GM19035 (cell line): ENCODE measurements at regions not wholly inside any gene's neighbourhood (a gene's known extent, or its start where the extent isn't known, plus 50 kb on each side); places are given as distances from the start of the nearest gene placed in this dataset.
"Not testable (repeated sequence)": the region's sequence is repeated elsewhere in the genome, so short reads cannot be mapped to it uniquely, and the experiment has no call there.

Experiments
- ATAC-seq: cut with Tn5 transposase; IDR thresholded peaks from one replicate; pipeline ENCODE4 v1.9.1; 2021; ENCODE audit not compliant: unreplicated experiment

- no peak for ATAC-seq
Observed at GRCh38 chr10:53223851-53224250, 451.3 kb upstream of the MBL2 start.

- ATAC-seq: no peak
Observed at GRCh38 chr10:53222806-53223205, 450.2 kb upstream of the MBL2 start.

GRCh38 chr10:53209944-53210611 lies 437.5 kb upstream of the MBL2 start:
- no peak for ATAC-seq

GRCh38 chr10:53183733-53184132 lies 411.1 kb upstream of the MBL2 start:
- no peak for ATAC-seq

- no peak for ATAC-seq
Observed at GRCh38 chr10:53177468-53177867, 404.9 kb upstream of the MBL2 start.

GRCh38 chr10:53166325-53166724 lies 393.7 kb upstream of the MBL2 start:
- no peak for ATAC-seq

GRCh38 chr10:53162856-53163255 lies 390.3 kb upstream of the MBL2 start:
- no peak for ATAC-seq

GRCh38 chr10:53161231-53161630 lies 388.6 kb upstream of the MBL2 start:
- no peak for ATAC-seq

- not testable (repeated sequence) for ATAC-seq
Observed at GRCh38 chr10:53155674-53156073, 383.1 kb upstream of the MBL2 start.

- ATAC-seq: no peak
Observed at GRCh38 chr10:53153831-53154230, 381.2 kb upstream of the MBL2 start.

GRCh38 chr10:53140506-53140905 lies 367.9 kb upstream of the MBL2 start:
- ATAC-seq: no peak

- ATAC-seq: no peak
Observed at GRCh38 chr10:53135897-53136253, 363.3 kb upstream of the MBL2 start.

GRCh38 chr10:53135213-53135896 lies 362.8 kb upstream of the MBL2 start:
- no peak for ATAC-seq

- ATAC-seq: no peak
Observed at GRCh38 chr10:53134050-53134449, 361.5 kb upstream of the MBL2 start.

- ATAC-seq: no peak
Observed at GRCh38 chr10:53130337-53130736, 357.8 kb upstream of the MBL2 start.

GRCh38 chr10:53127686-53128085 lies 355.1 kb upstream of the MBL2 start:
- ATAC-seq: no peak

- no peak for ATAC-seq
Observed at GRCh38 chr10:53123311-53123710, 350.7 kb upstream of the MBL2 start.

- ATAC-seq: no peak
Observed at GRCh38 chr10:53122281-53122680, 349.7 kb upstream of the MBL2 start.

- ATAC-seq: no peak
Observed at GRCh38 chr10:53115660-53116059, 343.1 kb upstream of the MBL2 start.

- peak; percentile 82 for ATAC-seq
Observed at GRCh38 chr10:53111529-53111928, 338.9 kb upstream of the MBL2 start.

- ATAC-seq: no peak
Observed at GRCh38 chr10:53109320-53109719, 336.7 kb upstream of the MBL2 start.

- ATAC-seq: no peak
Observed at GRCh38 chr10:53108317-53108934, 335.8 kb upstream of the MBL2 start.
